K562 (cell line): ENCODE measurements at regions not wholly inside any gene's neighbourhood (a gene's known extent, or its start where the extent isn't known, plus 50 kb on each side); places are given as distances from the start of the nearest gene placed in this dataset.
A peak's percentile ranks its signal among the peaks of the same experiment; 100 is the strongest.

ENCODE experiments used
- ATAC-seq: fragments of 200-7000 bp; cut with Tn5 transposase; 3 replicates; pipeline ENCODE4 v1.9.1; 2020; ENCODE audit warnings: moderate library complexity
- BruUV-seq: library from RNA; stranded (reverse); fragments of 400-500 nt; replicated peaks from 2 replicates; lab custom pipeline; 2021; lab: Mats Ljungman, UMichigan
- CTCF ChIA-PET: fragments of 300-600 bp; formaldehyde crosslinking; extraction: SDS; loops from one replicate; lab custom pipeline; 2021; ENCODE audit warnings: low intra/inter-chr PET ratio; lab: Yijun Ruan, JAX
- POLR2A ChIA-PET: fragments of 300-600, 350-650 bp; sonication (Branson Sonifier 250); formaldehyde crosslinking; extraction: SDS; loops from one replicate; lab custom pipeline; 2021; ENCODE audit warnings: antibody characterized with exemption, inconsistent platforms; lab: Yijun Ruan, JAX
- DNase-seq, 4 experiments: peaks; one replicate each; pipeline versions ENCODE4 v3.0.0 to v3.0.0-alpha.2; 2011 to 2018; ENCODE audit warnings: low spot score in 3 of 4, mixed read lengths in 3 of 4; ENCODE audit errors: extremely low read depth in 1 of 4
- FAIRE-seq: peaks from 2 replicates; lab custom pipeline; 2011; peaks lifted over from hg19 to GRCh38; lab: Jason Lieb, UNC
- H2AFZ ChIP-seq: 2 replicates; pipeline ENCODE4 v1.6.0; 2011; ENCODE audit warnings: low read depth, low read length, control low read depth, inconsistent platforms
- H3K27ac ChIP-seq: fragments of 200-600 bp; 3 replicates; pipeline ENCODE4 v1.8.0; 2011; ENCODE audit warnings: low read depth, mild to moderate bottlenecking, control low read depth, inconsistent platforms, low read length, moderate library complexity, mixed read lengths; ENCODE audit errors: extremely low read depth
- H3K27me3 ChIP-seq, 2 experiments: fragments of 300-600 bp in 1 of 2; 2 replicates in 1 of 2; 3 replicates in 1 of 2; pipeline versions ENCODE4 v1.6.0 to v1.8.0; 2011; ENCODE audit warnings: inconsistent platforms in 2 of 2, low read length in 2 of 2, mild to moderate bottlenecking in 1 of 2, mixed read lengths in 1 of 2, moderate library complexity in 1 of 2; ENCODE audit not compliant: control insufficient read depth in 2 of 2, insufficient read depth in 2 of 2
- H3K36me3 ChIP-seq: fragments of 300-600 bp; 3 replicates; pipeline ENCODE4 v1.8.0; 2011; ENCODE audit warnings: mild to moderate bottlenecking, low read length, inconsistent platforms; ENCODE audit not compliant: control insufficient read depth, insufficient read depth
- H3K4me1 ChIP-seq, 2 experiments: fragments of 200-600 bp in 1 of 2; replicated peaks in 1 of 2; 2 replicates in 1 of 2; 3 replicates in 1 of 2; pipeline versions ENCODE4 v1.5.1 to v1.8.0; 2011; ENCODE audit warnings: inconsistent platforms in 2 of 2, low read length in 2 of 2, mild to moderate bottlenecking in 1 of 2, mixed read lengths in 1 of 2, moderate library complexity in 1 of 2; ENCODE audit not compliant: control insufficient read depth in 2 of 2, insufficient read depth in 2 of 2
- H3K4me2 ChIP-seq: 2 replicates; pipeline ENCODE4 v1.6.1; 2011; ENCODE audit warnings: low read length, control low read depth, inconsistent platforms, mixed read lengths; ENCODE audit not compliant: insufficient read depth
- H3K4me3 ChIP-seq: fragments of 200-600 bp; sonication (generic), shearing (Covaris generic); 2 replicates; pipeline ENCODE4 v1.5.1; 2016; ENCODE audit warnings: control low read depth, inconsistent platforms
- H3K79me2 ChIP-seq: fragments of 200-600 bp; 3 replicates; pipeline ENCODE4 v1.8.0; 2011; ENCODE audit warnings: low read length, inconsistent platforms; ENCODE audit not compliant: control insufficient read depth, insufficient read depth
- H3K9ac ChIP-seq, 2 experiments: 2 replicates each; pipeline versions ENCODE4 v1.6.0 to v1.6.1; 2011; ENCODE audit warnings: low read depth in 2 of 2, low read length in 2 of 2, control low read depth in 1 of 2, inconsistent platforms in 1 of 2, mild to moderate bottlenecking in 1 of 2, mixed read lengths in 1 of 2; ENCODE audit not compliant: insufficient read depth in 1 of 2
- H3K9me1 ChIP-seq: one replicate; pipeline ENCODE4 v1.6.0; 2011; ENCODE audit warnings: inconsistent platforms, mild to moderate bottlenecking, low read length, moderate library complexity; ENCODE audit not compliant: control insufficient read depth, insufficient read depth
- H3K9me3 ChIP-seq: replicated peaks from 2 replicates; pipeline ENCODE4 v1.5.1; 2011; ENCODE audit warnings: low read depth, low read length, inconsistent platforms; ENCODE audit not compliant: control insufficient read depth, insufficient read depth
- H4K20me1 ChIP-seq: replicated peaks from 2 replicates; pipeline ENCODE4 v1.6.1; 2011; ENCODE audit warnings: low read length, inconsistent platforms, mixed read lengths; ENCODE audit not compliant: control insufficient read depth, insufficient read depth
- ATF1 ChIP-seq, 2 experiments: fragments of 450-650 bp in 1 of 2; IDR thresholded peaks; 2 replicates each; pipeline ENCODE4 v1.6.1; 2016; ENCODE audit warnings: missing compliant biosample characterization in 1 of 2, missing genetic modification characterization in 1 of 2
- CBFA2T3 ChIP-seq: fragments of 450-650 bp; IDR thresholded peaks from 2 replicates; pipeline ENCODE4 v1.6.1; 2017
- DPF2 ChIP-seq: fragments of 450-650 bp; IDR thresholded peaks from 2 replicates; pipeline ENCODE4 v1.6.1; 2016
- GABPB1 ChIP-seq: sonication (generic); formaldehyde crosslinking; IDR thresholded peaks from 2 replicates; pipeline ENCODE4 v1.8.0; 2022; ENCODE audit warnings: mild to moderate bottlenecking, missing genetic modification reagents
- HDAC8 ChIP-seq: fragments of 450-650 bp; IDR thresholded peaks from 2 replicates; pipeline ENCODE4 v1.6.1; 2016; ENCODE audit warnings: mild to moderate bottlenecking, missing genetic modification characterization, moderate library complexity, missing compliant biosample characterization
- MAFF ChIP-seq: IDR thresholded peaks from 2 replicates; pipeline ENCODE4 v1.6.1; 2012; ENCODE audit warnings: low read length, improper control_type of control experiment
- MAFG ChIP-seq: fragments of 450-650 bp; conservative IDR thresholded peaks from 2 replicates; pipeline ENCODE4 v1.6.1; 2016; ENCODE audit warnings: missing genetic modification characterization, missing compliant biosample characterization
- RCOR1 ChIP-seq, 2 experiments: IDR thresholded peaks; 2 replicates each; pipeline ENCODE4 v1.6.1; 2012; ENCODE audit warnings: low read depth in 2 of 2, low read length in 2 of 2, borderline replicate concordance in 1 of 2, improper control_type of control experiment in 1 of 2
- TEAD4 ChIP-seq, 2 experiments: sonication (generic) in 1 of 2; formaldehyde crosslinking in 1 of 2; IDR thresholded peaks; 2 replicates each; pipeline versions ENCODE4 v1.6.1 to v1.8.0; 2012 to 2022; ENCODE audit warnings: borderline replicate concordance in 1 of 2, inconsistent platforms in 1 of 2, low read length in 1 of 2, mild to moderate bottlenecking in 1 of 2, missing genetic modification reagents in 1 of 2
- WGBS: fragments of 100-300 bp; shearing (Covaris generic); methylation state at CpG from one replicate; pipeline ENCODE4 v1.1.6; 2016; ENCODE audit warnings: low coverage, mixed read lengths; ENCODE audit not compliant: insufficient coverage; ENCODE audit errors: missing lambda C conversion rate; 5-methylcytosine and 5-hydroxymethylcytosine counted together
- in situ Hi-C: fragments of 300-500 bp; cut with MboI; formaldehyde crosslinking; loops from 4 replicates; pipeline ENCODE4 v1.15.0; 2018; ENCODE audit warnings: inconsistent platforms, mixed read lengths
- intact Hi-C: fragments of 100-400 bp; cut with micrococcal nuclease; formaldehyde crosslinking; loops from 2 replicates; pipeline ENCODE4 v1.14.2; 2022
- TF ChIP-seq, protein P1 (sequence below): fragments of 250-450 bp; sonication (Bioruptor Pico); IDR thresholded peaks from 2 replicates; pipeline ENCODE4 v1.4.0; 2020; ENCODE audit warnings: mild to moderate bottlenecking, moderate library complexity
- TF ChIP-seq, protein P2 (sequence below): sonication (generic); formaldehyde crosslinking; IDR thresholded peaks from 2 replicates; pipeline ENCODE4 v1.5.0; 2020; ENCODE audit warnings: missing genetic modification reagents

DNA sequence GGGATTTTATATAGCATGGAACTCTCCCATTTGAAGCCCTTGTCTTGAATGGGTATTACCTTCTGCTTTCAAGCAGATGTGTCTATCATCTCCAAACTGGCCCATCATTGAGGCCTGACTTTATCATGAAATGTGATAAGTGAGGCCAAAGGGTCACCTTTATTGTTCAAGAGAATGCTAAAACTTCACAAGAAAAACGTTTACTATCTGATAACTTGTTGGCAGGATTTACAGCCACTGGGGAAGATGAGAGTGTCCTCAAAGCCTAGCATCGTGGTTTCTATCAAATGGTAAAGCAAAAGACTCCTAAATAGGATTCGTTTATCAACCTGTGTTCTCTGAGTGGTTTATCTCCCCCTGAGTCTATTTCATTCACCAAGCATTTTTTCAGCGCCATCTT, 62.0 kb upstream of the CLMN start:
- no peak for ATAC-seq
- H3K4me1 ChIP-seq: peaks cover 0 to 6% of the 10 kb centered on the region in 2 experiments; a peak in 2 of 5 replicates
- no peak for FAIRE-seq
- no peaks in the 10 kb centered on the region for H3K9me3 ChIP-seq
- DNase-seq: no peak
- no peaks in the 10 kb centered on the region for H4K20me1 ChIP-seq
- ChIA-PET POLR2A (no interaction called here), CTCF (no interaction called here)
- no peak overlapping the region for H3K9ac ChIP-seq
- TF ChIP-seq GABPB1 (no peak), HDAC8 (tag) (no peak)
- intact Hi-C loops (no loop called here), in situ Hi-C loops (no loop called here)
- peaks cover 0 to 19% of the 10 kb centered on the region in 2 experiments; a peak in 2 of 5 replicates for H3K27me3 ChIP-seq
- BruUV-seq: no TSS peak
- H3K79me2 ChIP-seq: no peaks in the 10 kb centered on the region
- no peak overlapping the region for H3K4me2 ChIP-seq
- no peak overlapping the region for H3K27ac ChIP-seq
- H3K4me3 ChIP-seq: no peak overlapping the region
- H3K36me3 ChIP-seq: no peaks in the 10 kb centered on the region
- WGBS: 6% methylated on average over 3 of the region's 4 CpGs
- no peak overlapping the region for H2AFZ ChIP-seq
- H3K9me1 ChIP-seq: no peaks in the 10 kb centered on the region

DNA sequence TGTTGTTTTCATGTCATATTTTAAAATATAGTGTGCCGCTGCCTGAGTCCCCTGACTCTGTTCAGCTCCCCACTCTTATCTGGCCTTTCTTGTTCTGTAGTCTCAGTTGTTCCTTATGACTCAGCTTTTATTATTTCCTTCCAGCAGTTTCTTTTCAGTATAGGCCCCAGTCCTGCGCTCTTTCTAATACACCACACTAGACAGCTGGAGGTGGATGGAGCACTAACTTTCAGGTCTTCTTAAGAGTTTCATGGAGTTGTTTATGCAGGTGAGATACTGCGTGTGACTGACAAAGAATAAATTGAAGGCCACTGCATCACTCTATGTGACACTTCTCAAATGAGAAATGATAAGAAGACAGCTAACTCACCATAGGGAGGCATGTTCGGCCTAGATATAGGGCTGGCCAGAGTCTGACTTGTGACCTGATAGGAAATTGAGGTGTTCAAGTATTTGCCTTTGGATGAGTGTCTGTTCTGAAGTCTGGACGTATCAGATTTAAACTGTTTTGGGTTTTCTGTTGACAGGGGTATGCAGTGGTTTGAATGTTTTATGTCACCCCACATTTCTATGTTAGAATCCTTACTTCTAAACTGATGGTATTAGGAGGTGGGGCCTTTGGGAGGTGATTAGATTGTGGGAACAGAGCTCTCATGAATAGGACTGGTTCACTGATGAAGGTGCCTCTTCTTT, 60.8 kb upstream of the CLMN start:
- 0% methylated on average over 5 of the region's 5 CpGs for WGBS
- ATAC-seq (peak; percentile 93), DNase-seq (peak; percentile 19 to 64 (median 40)), FAIRE-seq (peak; percentile 85)
- no peaks in the 10 kb centered on the region for H3K9me1 ChIP-seq
- no peaks in the 10 kb centered on the region for H4K20me1 ChIP-seq
- intact Hi-C loops (no loop called here), in situ Hi-C loops (no loop called here)
- H3K27me3 ChIP-seq: peaks cover 0 to 18% of the 10 kb centered on the region in 2 experiments; a peak in 2 of 5 replicates
- no TSS peak for BruUV-seq
- POLR2A ChIA-PET: no interaction called here
- H3K36me3 ChIP-seq: no peaks in the 10 kb centered on the region
- CTCF ChIA-PET: no interaction called here
- H3K4me3 ChIP-seq: no peak overlapping the region
- H3K9ac ChIP-seq: no peak overlapping the region
- H3K4me1 ChIP-seq: peaks cover 0 to 6% of the 10 kb centered on the region in 2 experiments; a peak in 2 of 5 replicates
- H3K79me2 ChIP-seq: no peaks in the 10 kb centered on the region
- H3K4me2 ChIP-seq: 0 out of 2 replicates have a peak overlapping the region, but pooled peaks have one; percentile 5
- no peaks in the 10 kb centered on the region for H3K9me3 ChIP-seq
- peak overlapping the region; percentile 59; the same call in 2 of the 3 replicates for H3K27ac ChIP-seq
- H2AFZ ChIP-seq: no peak overlapping the region
- TF ChIP-seq MAFG (tag): peak; percentile 92
- TF ChIP-seq CBFA2T3: peak; percentile 90
- TF ChIP-seq, protein P1, sequence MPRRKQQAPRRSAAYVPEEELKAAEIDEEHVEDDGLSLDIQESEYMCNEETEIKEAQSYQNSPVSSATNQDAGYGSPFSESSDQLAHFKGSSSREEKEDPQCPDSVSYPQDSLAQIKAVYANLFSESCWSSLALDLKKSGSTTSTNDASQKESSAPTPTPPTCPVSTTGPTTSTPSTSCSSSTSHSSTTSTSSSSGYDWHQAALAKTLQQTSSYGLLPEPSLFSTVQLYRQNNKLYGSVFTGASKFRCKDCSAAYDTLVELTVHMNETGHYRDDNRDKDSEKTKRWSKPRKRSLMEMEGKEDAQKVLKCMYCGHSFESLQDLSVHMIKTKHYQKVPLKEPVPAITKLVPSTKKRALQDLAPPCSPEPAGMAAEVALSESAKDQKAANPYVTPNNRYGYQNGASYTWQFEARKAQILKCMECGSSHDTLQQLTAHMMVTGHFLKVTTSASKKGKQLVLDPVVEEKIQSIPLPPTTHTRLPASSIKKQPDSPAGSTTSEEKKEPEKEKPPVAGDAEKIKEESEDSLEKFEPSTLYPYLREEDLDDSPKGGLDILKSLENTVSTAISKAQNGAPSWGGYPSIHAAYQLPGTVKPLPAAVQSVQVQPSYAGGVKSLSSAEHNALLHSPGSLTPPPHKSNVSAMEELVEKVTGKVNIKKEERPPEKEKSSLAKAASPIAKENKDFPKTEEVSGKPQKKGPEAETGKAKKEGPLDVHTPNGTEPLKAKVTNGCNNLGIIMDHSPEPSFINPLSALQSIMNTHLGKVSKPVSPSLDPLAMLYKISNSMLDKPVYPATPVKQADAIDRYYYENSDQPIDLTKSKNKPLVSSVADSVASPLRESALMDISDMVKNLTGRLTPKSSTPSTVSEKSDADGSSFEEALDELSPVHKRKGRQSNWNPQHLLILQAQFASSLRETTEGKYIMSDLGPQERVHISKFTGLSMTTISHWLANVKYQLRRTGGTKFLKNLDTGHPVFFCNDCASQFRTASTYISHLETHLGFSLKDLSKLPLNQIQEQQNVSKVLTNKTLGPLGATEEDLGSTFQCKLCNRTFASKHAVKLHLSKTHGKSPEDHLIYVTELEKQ (CRISPR knock-in tag): no peak
- TF ChIP-seq TEAD4 (IDR thresholded peaks at IDR 0.05; ENCODE audit: low read length): peak; percentile 84
- no peak for TF ChIP-seq TEAD4 (CRISPR knock-in tag; IDR thresholded peaks at IDR 0.05; ENCODE audit: borderline replicate concordance)
- peak; percentile 51 for TF ChIP-seq MAFF
- TF ChIP-seq ATF1 (CRISPR knock-in tag; IDR thresholded peaks at IDR 0.05): no peak
- peak; percentile 28; the same call in 1 of the 2 replicates for TF ChIP-seq ATF1 (tag; IDR thresholded peaks at IDR 0.05)
- TF ChIP-seq DPF2: peak; percentile 91
- TF ChIP-seq, protein P2, sequence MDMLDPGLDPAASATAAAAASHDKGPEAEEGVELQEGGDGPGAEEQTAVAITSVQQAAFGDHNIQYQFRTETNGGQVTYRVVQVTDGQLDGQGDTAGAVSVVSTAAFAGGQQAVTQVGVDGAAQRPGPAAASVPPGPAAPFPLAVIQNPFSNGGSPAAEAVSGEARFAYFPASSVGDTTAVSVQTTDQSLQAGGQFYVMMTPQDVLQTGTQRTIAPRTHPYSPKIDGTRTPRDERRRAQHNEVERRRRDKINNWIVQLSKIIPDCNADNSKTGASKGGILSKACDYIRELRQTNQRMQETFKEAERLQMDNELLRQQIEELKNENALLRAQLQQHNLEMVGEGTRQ (CRISPR knock-in tag): no peak
- TF ChIP-seq RCOR1 (IDR thresholded peaks at IDR 0.05; ENCODE audit: borderline replicate concordance in 1 of 2, low read depth in 2 of 2, low read length in 2 of 2): peak in 1 of 2 experiments; percentile 66; a peak in 1 of 4 replicates
